ENCODE measurements at regions not wholly inside any gene's neighbourhood (a gene's known extent, or its start where the extent isn't known, plus 50 kb on each side); places are given as distances from the start of the nearest gene placed in this dataset.

DNA sequence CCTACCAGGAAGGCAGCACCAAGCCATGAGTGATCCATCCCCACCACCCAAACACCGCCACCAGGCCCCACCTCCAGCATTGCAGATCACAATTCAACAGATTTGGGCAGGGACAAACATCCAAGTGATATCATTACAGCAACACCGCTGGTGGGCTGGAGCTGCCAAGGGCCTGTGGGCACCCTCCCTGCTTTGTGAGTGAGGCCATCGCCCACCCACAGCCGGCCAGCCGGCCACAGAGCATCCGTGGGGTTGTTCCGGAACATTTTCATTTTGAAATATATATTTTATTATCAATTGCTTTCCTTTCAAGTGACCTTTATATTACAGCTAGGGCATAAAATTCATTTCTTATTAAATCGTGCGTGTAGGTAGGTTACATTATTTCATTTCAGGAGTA, 286.0 kb upstream of the CDH4 start:
- DNase-seq (ENCODE audit: low read depth, low spot score) = no peak
- Histone ChIP-seq H3K27me3 (ENCODE audit: control insufficient read depth, insufficient read depth, low read length) (no peaks in the 10 kb centered on the region), H3K9me3 (ENCODE audit: control insufficient read depth, insufficient read depth, low read length) (peaks cover 3% of the 10 kb centered on the region; the same call in 1 of the 2 replicates), H3K4me3 (ENCODE audit: low read depth, low read length) (no peak overlapping the region), H3K27ac (ENCODE audit: low read depth, low read length) (no peak overlapping the region)
- CTCF ChIA-PET = no interaction called here
- TF ChIP-seq CTCF (IDR thresholded peaks at IDR 0.05; ENCODE audit: low read depth, low read length) = no peak
- POLR2A ChIA-PET = no interaction called here

DNA sequence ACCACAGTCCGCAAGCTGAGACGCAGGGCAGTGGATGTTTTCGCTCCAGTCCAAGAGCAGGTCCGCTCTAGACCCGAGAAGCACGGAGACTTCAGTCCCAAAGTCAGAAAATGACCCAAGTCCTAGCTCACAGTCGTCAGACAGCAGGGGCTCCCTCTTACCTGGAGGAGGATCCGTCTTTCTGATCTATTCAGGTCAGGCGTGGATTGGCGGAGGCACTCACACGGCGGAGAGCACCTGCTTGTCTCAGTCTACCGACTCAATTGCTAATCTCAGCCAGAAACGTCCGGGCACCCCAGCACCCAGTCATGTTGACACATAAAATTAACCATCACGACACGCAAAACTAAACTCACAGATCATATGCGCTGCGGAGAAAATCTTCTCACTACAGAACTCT, 285.3 kb upstream of the CDH4 start:
- H3K4me3 ChIP-seq (ENCODE audit: low read depth, low read length) = no peak overlapping the region
- CTCF ChIA-PET = no interaction called here
- no peaks in the 10 kb centered on the region for H3K27me3 ChIP-seq (ENCODE audit: control insufficient read depth, insufficient read depth, low read length)

GRCh38 chr20:60967431-60968316, 284.4 kb upstream of the CDH4 start:
- CTCF ChIA-PET = no interaction called here
- POLR2A ChIA-PET = no interaction called here
- no peak for DNase-seq (ENCODE audit: low read depth, low spot score)

More for the DNA sequence above, 285.3 kb upstream of the CDH4 start:
- H3K9me3 ChIP-seq (ENCODE audit: control insufficient read depth, insufficient read depth, low read length) = peaks cover 3% of the 10 kb centered on the region; the same call in 1 of the 2 replicates
- DNase-seq (ENCODE audit: low read depth, low spot score) = no peak
- H3K27ac ChIP-seq (ENCODE audit: low read depth, low read length) = no peak overlapping the region
- POLR2A ChIA-PET = no interaction called here
- no peak for TF ChIP-seq CTCF (IDR thresholded peaks at IDR 0.05; ENCODE audit: low read depth, low read length)

GRCh38 chr20:60968853-60969720, 283.0 kb upstream of the CDH4 start:
- no peak for DNase-seq (ENCODE audit: low read depth, low spot score)
- no peak overlapping the region for H3K27ac ChIP-seq (ENCODE audit: low read depth, low read length)
- peaks cover 3% of the 10 kb centered on the region; the same call in 1 of the 2 replicates for H3K9me3 ChIP-seq (ENCODE audit: control insufficient read depth, insufficient read depth, low read length)
- H3K27me3 ChIP-seq (ENCODE audit: control insufficient read depth, insufficient read depth, low read length) = no peaks in the 10 kb centered on the region
- no peak overlapping the region for H3K4me3 ChIP-seq (ENCODE audit: low read depth, low read length)
- ChIA-PET CTCF (no interaction called here), POLR2A (no interaction called here)
- TF ChIP-seq CTCF (IDR thresholded peaks at IDR 0.05; ENCODE audit: low read depth, low read length) = no peak

More at GRCh38 chr20:60967431-60968316, 284.4 kb upstream of the CDH4 start:
- Histone ChIP-seq H3K27me3 (ENCODE audit: control insufficient read depth, insufficient read depth, low read length) (no peaks in the 10 kb centered on the region), H3K9me3 (ENCODE audit: control insufficient read depth, insufficient read depth, low read length) (peaks cover 3% of the 10 kb centered on the region; the same call in 1 of the 2 replicates), H3K27ac (ENCODE audit: low read depth, low read length) (no peak overlapping the region), H3K4me3 (ENCODE audit: low read depth, low read length) (no peak overlapping the region)
- TF ChIP-seq CTCF (IDR thresholded peaks at IDR 0.05; ENCODE audit: low read depth, low read length) = no peak

DNA sequence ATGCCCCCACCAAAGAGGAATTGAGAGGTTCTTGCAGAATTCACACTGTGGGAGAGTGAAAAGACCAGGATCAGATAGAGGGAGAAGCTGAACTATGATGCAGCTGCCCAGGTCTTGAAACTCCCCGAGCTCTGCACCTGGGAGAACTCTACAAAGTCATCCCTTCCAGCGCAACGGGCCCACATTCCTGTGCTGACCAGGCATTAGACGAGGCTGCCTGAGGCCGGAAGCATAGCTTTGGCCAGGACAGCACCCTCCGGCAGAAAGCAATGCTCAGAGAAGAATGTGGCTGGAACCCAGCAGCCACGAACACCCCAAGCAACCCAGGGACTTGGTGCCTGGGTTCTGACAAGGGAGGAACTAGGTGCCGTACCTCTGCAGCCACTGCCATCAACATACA, 281.5 kb upstream of the CDH4 start:
- no peak for TF ChIP-seq CTCF (IDR thresholded peaks at IDR 0.05; ENCODE audit: low read depth, low read length)
- CTCF ChIA-PET = no interaction called here
- Histone ChIP-seq H3K27ac (ENCODE audit: low read depth, low read length) (no peak overlapping the region), H3K4me3 (ENCODE audit: low read depth, low read length) (no peak overlapping the region), H3K9me3 (ENCODE audit: control insufficient read depth, insufficient read depth, low read length) (peaks cover 3% of the 10 kb centered on the region; the same call in 1 of the 2 replicates), H3K27me3 (ENCODE audit: control insufficient read depth, insufficient read depth, low read length) (no peaks in the 10 kb centered on the region)
- POLR2A ChIA-PET = no interaction called here
- DNase-seq (ENCODE audit: low read depth, low spot score) = no peak

All from AG04450 (cell line).